ENCODE measurements at regions not wholly inside any gene's neighbourhood (a gene's known extent, or its start where the extent isn't known, plus 50 kb on each side); places are given as distances from the start of the nearest gene placed in this dataset.
"Not testable (repeated sequence)": the region's sequence is repeated elsewhere in the genome, so short reads cannot be mapped to it uniquely, and the experiment has no call there.

GRCh38 chr4:117135634-117136354, 50.4 kb upstream of the TRAM1L1 start:
- DNase-seq = peak; percentile 6

GRCh38 chr4:117137145-117137544, 51.8 kb upstream of the TRAM1L1 start:
- no peak for DNase-seq

- not testable (repeated sequence) for DNase-seq
Observed at GRCh38 chr4:117138732-117139131, 53.4 kb upstream of the TRAM1L1 start.

- DNase-seq = no peak
Observed at GRCh38 chr4:117154251-117154650, 68.9 kb upstream of the TRAM1L1 start.

- DNase-seq = no peak
Observed at GRCh38 chr4:117156806-117157205, 71.4 kb upstream of the TRAM1L1 start.

GRCh38 chr4:117157360-117157759, 72.0 kb upstream of the TRAM1L1 start:
- DNase-seq = no peak

GRCh38 chr4:117162976-117163375, 77.6 kb upstream of the TRAM1L1 start:
- peak; percentile 27 for DNase-seq

GRCh38 chr4:117164338-117164737, 79.0 kb upstream of the TRAM1L1 start:
- DNase-seq = peak; percentile 2

GRCh38 chr4:117175369-117175768, 90.0 kb upstream of the TRAM1L1 start:
- not testable (repeated sequence) for DNase-seq

- DNase-seq = no peak
Observed at GRCh38 chr4:117203231-117203630, 117.9 kb upstream of the TRAM1L1 start.

GRCh38 chr4:117210551-117210950, 125.2 kb upstream of the TRAM1L1 start:
- DNase-seq = no peak

GRCh38 chr4:117224256-117224655, 138.9 kb upstream of the TRAM1L1 start:
- no peak for DNase-seq

GRCh38 chr4:117225471-117225870, 140.1 kb upstream of the TRAM1L1 start:
- no peak for DNase-seq

- DNase-seq = no peak
Observed at GRCh38 chr4:117227925-117228324, 142.5 kb upstream of the TRAM1L1 start.

GRCh38 chr4:117239434-117239833, 154.1 kb upstream of the TRAM1L1 start:
- DNase-seq = no peak

GRCh38 chr4:117249333-117249732, 164.0 kb upstream of the TRAM1L1 start:
- no peak for DNase-seq

- no peak for DNase-seq
Observed at GRCh38 chr4:117264072-117264471, 178.7 kb upstream of the TRAM1L1 start.

- DNase-seq = no peak
Observed at GRCh38 chr4:117267317-117267716, 181.9 kb upstream of the TRAM1L1 start.

- no peak for DNase-seq
Observed at GRCh38 chr4:117284736-117285135, 199.4 kb upstream of the TRAM1L1 start.

- no peak for DNase-seq
Observed at GRCh38 chr4:117293784-117294183, 208.4 kb upstream of the TRAM1L1 start.

GRCh38 chr4:117302226-117302625, 216.8 kb upstream of the TRAM1L1 start:
- DNase-seq = no peak

- DNase-seq = no peak
Observed at GRCh38 chr4:117311215-117311614, 225.8 kb upstream of the TRAM1L1 start.

GRCh38 chr4:117311989-117312388, 226.6 kb upstream of the TRAM1L1 start:
- no peak for DNase-seq

GRCh38 chr4:117324851-117325491, 239.6 kb upstream of the TRAM1L1 start:
- no peak for DNase-seq

GRCh38 chr4:117326091-117326490, 240.7 kb upstream of the TRAM1L1 start:
- DNase-seq = no peak
